ENCODE measurements at regions not wholly inside any gene's neighbourhood (a gene's known extent, or its start where the extent isn't known, plus 50 kb on each side); places are given as distances from the start of the nearest gene placed in this dataset.

DNA sequence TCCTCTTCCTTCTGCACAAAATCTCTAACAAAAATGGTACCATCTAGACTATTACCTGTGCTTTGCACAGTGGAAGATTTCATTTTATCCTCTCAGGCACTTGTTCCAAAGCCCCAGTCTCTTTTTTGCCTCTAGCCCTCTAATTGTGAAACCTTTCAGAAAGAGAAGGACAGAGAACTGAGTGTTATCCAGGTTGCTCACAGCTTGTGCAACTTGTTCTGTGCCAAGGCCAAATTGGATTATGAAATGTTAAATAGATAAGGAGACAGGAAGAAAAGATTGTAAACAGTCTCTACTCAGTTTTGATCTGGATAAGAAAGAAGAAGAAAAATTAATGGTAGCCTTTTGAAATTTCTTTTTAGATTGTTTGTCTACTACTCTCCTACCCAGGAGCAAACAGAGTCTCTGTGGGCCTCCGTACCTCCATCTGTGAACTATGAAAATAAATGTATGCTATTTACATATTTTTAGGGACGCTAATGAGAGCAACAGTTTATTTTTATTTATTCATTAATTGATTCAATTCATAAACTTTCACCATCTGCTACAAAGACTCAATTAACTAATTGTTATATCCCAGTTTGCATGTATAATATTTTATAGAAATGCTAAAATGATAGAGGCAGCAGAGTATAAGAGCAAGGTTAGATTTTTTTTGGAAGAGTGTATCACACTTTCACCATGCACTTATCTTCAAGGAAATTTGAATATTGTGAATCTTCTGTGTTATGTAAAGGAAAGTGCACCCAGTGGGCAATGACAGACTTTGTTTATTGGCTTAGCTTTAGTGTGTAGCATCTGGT lies 339.0 kb upstream of the ETAA1 start:
- Histone ChIP-seq H3K27me3 (replicated peaks; ENCODE audit: insufficient read depth) (no peaks in the 10 kb centered on the region), H3K9me3 (no peaks in the 10 kb centered on the region), H3K4me3 (no peak overlapping the region), H3K4me1 (ENCODE audit: control insufficient read depth in 1 of 2, low read depth in 2 of 2) (no peaks in the 10 kb centered on the region), H3K36me3 (no peaks in the 10 kb centered on the region), H3K27ac (no peak overlapping the region)
- DNase-seq (ENCODE audit: low spot score): no peak
- TF ChIP-seq, protein P1, sequence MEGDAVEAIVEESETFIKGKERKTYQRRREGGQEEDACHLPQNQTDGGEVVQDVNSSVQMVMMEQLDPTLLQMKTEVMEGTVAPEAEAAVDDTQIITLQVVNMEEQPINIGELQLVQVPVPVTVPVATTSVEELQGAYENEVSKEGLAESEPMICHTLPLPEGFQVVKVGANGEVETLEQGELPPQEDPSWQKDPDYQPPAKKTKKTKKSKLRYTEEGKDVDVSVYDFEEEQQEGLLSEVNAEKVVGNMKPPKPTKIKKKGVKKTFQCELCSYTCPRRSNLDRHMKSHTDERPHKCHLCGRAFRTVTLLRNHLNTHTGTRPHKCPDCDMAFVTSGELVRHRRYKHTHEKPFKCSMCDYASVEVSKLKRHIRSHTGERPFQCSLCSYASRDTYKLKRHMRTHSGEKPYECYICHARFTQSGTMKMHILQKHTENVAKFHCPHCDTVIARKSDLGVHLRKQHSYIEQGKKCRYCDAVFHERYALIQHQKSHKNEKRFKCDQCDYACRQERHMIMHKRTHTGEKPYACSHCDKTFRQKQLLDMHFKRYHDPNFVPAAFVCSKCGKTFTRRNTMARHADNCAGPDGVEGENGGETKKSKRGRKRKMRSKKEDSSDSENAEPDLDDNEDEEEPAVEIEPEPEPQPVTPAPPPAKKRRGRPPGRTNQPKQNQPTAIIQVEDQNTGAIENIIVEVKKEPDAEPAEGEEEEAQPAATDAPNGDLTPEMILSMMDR (IDR thresholded peaks at IDR 0.05): no peak
- ATAC-seq (ENCODE audit: insufficient number of reproducible peaks, low FRiP score, low read depth): no peak

DNA sequence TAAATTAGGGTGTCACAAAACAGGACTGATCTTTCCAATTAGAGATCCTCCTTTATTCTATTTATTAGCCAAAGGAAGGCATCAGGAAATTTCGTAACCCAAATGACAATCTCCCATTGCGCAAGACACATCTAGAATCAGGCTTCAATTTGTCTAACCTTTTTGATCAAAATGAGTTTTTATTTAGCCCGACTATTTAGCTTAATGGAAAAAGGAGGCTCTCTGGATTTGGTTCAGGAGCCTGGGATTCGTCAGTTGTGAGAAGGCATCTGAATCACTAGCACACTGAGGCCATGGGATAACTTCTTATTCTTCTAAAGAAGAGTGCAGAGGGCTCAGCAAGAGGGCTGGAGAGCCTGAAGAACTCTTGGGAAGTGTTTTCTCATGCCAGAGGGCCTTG lies 332.1 kb upstream of the ETAA1 start:
- TF ChIP-seq, protein P1 (IDR thresholded peaks at IDR 0.05): no peak
- H3K9me3 ChIP-seq: no peaks in the 10 kb centered on the region
- ATAC-seq (ENCODE audit: insufficient number of reproducible peaks, low FRiP score, low read depth): no peak

DNA sequence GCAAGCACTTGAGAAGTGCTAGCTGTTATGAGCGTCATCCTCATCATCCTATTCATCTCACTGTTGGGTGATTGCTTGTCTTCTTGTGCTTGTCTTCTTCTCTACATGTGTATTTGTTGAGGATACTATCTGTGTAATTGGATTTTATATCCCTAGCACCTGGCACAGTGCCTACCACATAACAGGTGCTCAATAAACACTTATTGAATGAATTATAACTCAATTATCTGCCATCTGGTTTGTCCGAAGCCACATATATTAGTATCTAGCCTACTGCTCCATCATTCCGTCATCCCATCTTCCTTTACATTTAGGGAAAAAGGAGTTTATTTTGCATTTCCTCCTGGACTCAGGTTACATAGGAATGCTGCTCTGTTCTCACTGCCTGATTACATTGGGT lies 330.4 kb upstream of the ETAA1 start:
- Histone ChIP-seq H3K4me3 (no peak overlapping the region), H3K27me3 (replicated peaks; ENCODE audit: insufficient read depth) (no peaks in the 10 kb centered on the region), H3K27ac (no peak overlapping the region), H3K36me3 (no peaks in the 10 kb centered on the region), H3K4me1 (ENCODE audit: control insufficient read depth in 1 of 2, low read depth in 2 of 2) (no peaks in the 10 kb centered on the region), H3K9me3 (no peaks in the 10 kb centered on the region)
- TF ChIP-seq, protein P1 (IDR thresholded peaks at IDR 0.05): no peak
- ATAC-seq (ENCODE audit: insufficient number of reproducible peaks, low FRiP score, low read depth): no peak
- no peak for DNase-seq (ENCODE audit: low spot score)

More for the DNA sequence above, 332.1 kb upstream of the ETAA1 start:
- no peak overlapping the region for H3K27ac ChIP-seq
- H3K36me3 ChIP-seq: no peaks in the 10 kb centered on the region
- H3K4me1 ChIP-seq (ENCODE audit: control insufficient read depth in 1 of 2, low read depth in 2 of 2): no peaks in the 10 kb centered on the region
- H3K4me3 ChIP-seq: no peak overlapping the region
- no peak for DNase-seq (ENCODE audit: low spot score)
- no peaks in the 10 kb centered on the region for H3K27me3 ChIP-seq (replicated peaks; ENCODE audit: insufficient read depth)

DNA sequence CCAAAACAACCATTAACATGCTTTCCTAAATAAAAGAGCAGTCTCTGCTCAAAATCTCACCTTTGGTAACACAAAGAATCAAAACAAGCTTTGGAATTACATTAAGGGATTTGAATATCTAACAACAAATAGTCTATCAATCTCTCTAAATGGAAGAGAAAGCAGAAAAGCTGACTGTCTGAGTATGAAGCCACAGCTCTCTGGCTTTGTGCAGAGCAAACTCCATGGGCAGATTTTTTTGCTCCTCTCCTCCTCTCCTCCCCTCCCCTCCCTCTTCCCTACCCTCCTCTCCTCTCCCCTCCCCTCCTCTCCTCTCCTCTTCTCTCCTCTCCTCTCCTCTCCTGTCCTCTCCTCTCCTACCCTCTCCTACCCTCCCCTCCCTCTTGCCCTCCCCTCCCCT lies 329.5 kb upstream of the ETAA1 start:
- Histone ChIP-seq H3K27me3 (replicated peaks; ENCODE audit: insufficient read depth) (no peaks in the 10 kb centered on the region), H3K36me3 (no peaks in the 10 kb centered on the region), H3K4me1 (ENCODE audit: control insufficient read depth in 1 of 2, low read depth in 2 of 2) (no peaks in the 10 kb centered on the region), H3K27ac (no peak overlapping the region), H3K9me3 (no peaks in the 10 kb centered on the region), H3K4me3 (no peak overlapping the region)
- ATAC-seq (ENCODE audit: insufficient number of reproducible peaks, low FRiP score, low read depth): no peak
- no peak for DNase-seq (ENCODE audit: low spot score)
- TF ChIP-seq, protein P1 (IDR thresholded peaks at IDR 0.05): no peak

DNA sequence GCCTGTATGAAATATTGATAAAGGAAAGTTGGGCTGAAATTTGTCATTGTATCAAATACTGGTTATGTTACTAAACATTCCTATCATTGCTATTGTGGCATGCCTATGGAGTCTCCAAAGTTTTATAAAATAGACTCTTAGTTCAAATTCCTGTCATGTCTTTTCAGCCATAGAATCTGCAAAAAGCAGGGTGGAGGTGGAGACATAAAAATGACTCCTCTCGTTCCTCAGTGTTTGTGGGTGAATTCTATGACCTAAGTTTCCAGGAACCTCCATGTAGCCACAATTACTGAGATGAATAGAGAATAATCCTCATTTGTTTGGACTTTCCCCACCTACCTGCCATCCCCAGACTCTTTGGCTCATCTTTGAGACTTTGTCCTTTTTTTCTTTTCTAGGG lies 326.3 kb upstream of the ETAA1 start:
- Histone ChIP-seq H3K27ac (no peak overlapping the region), H3K36me3 (no peaks in the 10 kb centered on the region), H3K27me3 (replicated peaks; ENCODE audit: insufficient read depth) (no peaks in the 10 kb centered on the region), H3K9me3 (no peaks in the 10 kb centered on the region), H3K4me3 (no peak overlapping the region), H3K4me1 (ENCODE audit: control insufficient read depth in 1 of 2, low read depth in 2 of 2) (no peaks in the 10 kb centered on the region)
- ATAC-seq (ENCODE audit: insufficient number of reproducible peaks, low FRiP score, low read depth) (no peak), DNase-seq (ENCODE audit: low spot score) (no peak)
- TF ChIP-seq, protein P1 (IDR thresholded peaks at IDR 0.05): no peak
